ENCODE measurements at regions not wholly inside any gene's neighbourhood (a gene's known extent, or its start where the extent isn't known, plus 50 kb on each side); places are given as distances from the start of the nearest gene placed in this dataset.
"Not testable (repeated sequence)": the region's sequence is repeated elsewhere in the genome, so short reads cannot be mapped to it uniquely, and the experiment has no call there.

GRCh38 chr6:165793287-165793825 lies 130.3 kb upstream of the PDE10A start:
- no peak for DNase-seq (ENCODE audit: low spot score)

GRCh38 chr6:165791876-165792437 lies 128.9 kb upstream of the PDE10A start:
- DNase-seq (ENCODE audit: low spot score) = no peak

GRCh38 chr6:165791306-165791705 lies 128.3 kb upstream of the PDE10A start:
- DNase-seq (ENCODE audit: low spot score) = no peak

GRCh38 chr6:165782812-165783211 lies 119.8 kb upstream of the PDE10A start:
- no peak for DNase-seq (ENCODE audit: low spot score)

- DNase-seq (ENCODE audit: low spot score) = no peak
Measured at GRCh38 chr6:165782134-165782533, 119.1 kb upstream of the PDE10A start.

- DNase-seq (ENCODE audit: low spot score) = no peak
Measured at GRCh38 chr6:165777680-165778079, 114.6 kb upstream of the PDE10A start.

GRCh38 chr6:165776691-165777090 lies 113.7 kb upstream of the PDE10A start:
- no peak for DNase-seq (ENCODE audit: low spot score)

GRCh38 chr6:165775721-165776120 lies 112.7 kb upstream of the PDE10A start:
- DNase-seq (ENCODE audit: low spot score) = no peak

- no peak for DNase-seq (ENCODE audit: low spot score)
Measured at GRCh38 chr6:165774903-165775601, 112.0 kb upstream of the PDE10A start.

- no peak for DNase-seq (ENCODE audit: low spot score)
Measured at GRCh38 chr6:165770397-165771082, 107.5 kb upstream of the PDE10A start.

- DNase-seq (ENCODE audit: low spot score) = no peak
Measured at GRCh38 chr6:165769884-165770283, 106.8 kb upstream of the PDE10A start.

- no peak for DNase-seq (ENCODE audit: low spot score)
Measured at GRCh38 chr6:165769401-165769800, 106.4 kb upstream of the PDE10A start.

- DNase-seq (ENCODE audit: low spot score) = no peak
Measured at GRCh38 chr6:165768961-165769360, 105.9 kb upstream of the PDE10A start.

- DNase-seq (ENCODE audit: low spot score) = peak; percentile 39
Measured at GRCh38 chr6:165767228-165767627, 104.2 kb upstream of the PDE10A start.

GRCh38 chr6:165766457-165766856 lies 103.4 kb upstream of the PDE10A start:
- DNase-seq (ENCODE audit: low spot score) = peak; percentile 39

GRCh38 chr6:165766026-165766425 lies 103.0 kb upstream of the PDE10A start:
- DNase-seq (ENCODE audit: low spot score) = no peak

GRCh38 chr6:165765256-165765655 lies 102.2 kb upstream of the PDE10A start:
- DNase-seq (ENCODE audit: low spot score) = not testable (repeated sequence)

GRCh38 chr6:165762876-165763275 lies 99.8 kb upstream of the PDE10A start:
- no peak for DNase-seq (ENCODE audit: low spot score)

- DNase-seq (ENCODE audit: low spot score) = no peak
Measured at GRCh38 chr6:165762125-165762524, 99.1 kb upstream of the PDE10A start.

GRCh38 chr6:165760803-165761185 lies 97.8 kb upstream of the PDE10A start:
- no peak for DNase-seq (ENCODE audit: low spot score)

- no peak for DNase-seq (ENCODE audit: low spot score)
Measured at GRCh38 chr6:165760126-165760802, 97.2 kb upstream of the PDE10A start.

- no peak for DNase-seq (ENCODE audit: low spot score)
Measured at GRCh38 chr6:165758441-165758840, 95.4 kb upstream of the PDE10A start.

All from H4 (cell line).